ENCODE measurements at regions not wholly inside any gene's neighbourhood (a gene's known extent, or its start where the extent isn't known, plus 50 kb on each side); places are given as distances from the start of the nearest gene placed in this dataset.

- no peak for ATAC-seq
- TF ChIP-seq RARB (CRISPR knock-in tag; IDR thresholded peaks at IDR 0.05), result no peak
- TF ChIP-seq TOX (CRISPR knock-in tag; IDR thresholded peaks at IDR 0.05; ENCODE audit: borderline replicate concordance), result no peak
- no peak for TF ChIP-seq TSHZ2 (CRISPR knock-in tag; IDR thresholded peaks at IDR 0.05)
- no peak for TF ChIP-seq OSR1 (CRISPR knock-in tag; IDR thresholded peaks at IDR 0.05)
- no peak for TF ChIP-seq ARNTL (CRISPR knock-in tag; IDR thresholded peaks at IDR 0.05; ENCODE audit: borderline replicate concordance, low read depth)
- no peak for TF ChIP-seq ZNF8 (CRISPR knock-in tag; IDR thresholded peaks at IDR 0.05)
- TF ChIP-seq TCF4 (CRISPR knock-in tag; IDR thresholded peaks at IDR 0.05; ENCODE audit: borderline replicate concordance), result no peak
- TF ChIP-seq CSRNP3 (CRISPR knock-in tag; IDR thresholded peaks at IDR 0.05), result no peak
- TF ChIP-seq CSDC2 (CRISPR knock-in tag; IDR thresholded peaks at IDR 0.05), result no peak
- TF ChIP-seq ZNF565 (CRISPR knock-in tag; conservative IDR thresholded peaks at IDR 0.05; ENCODE audit: low read depth), result no peak
- TF ChIP-seq ZC3H10 (CRISPR knock-in tag; IDR thresholded peaks at IDR 0.05), result no peak
- no peak for TF ChIP-seq PATZ1 (CRISPR knock-in tag; IDR thresholded peaks at IDR 0.05; ENCODE audit: borderline replicate concordance)
- TF ChIP-seq POU6F1 (CRISPR knock-in tag; IDR thresholded peaks at IDR 0.05; ENCODE audit: borderline replicate concordance, low read depth), result no peak
- TF ChIP-seq ESRRG (CRISPR knock-in tag; IDR thresholded peaks at IDR 0.05), result no peak
- TF ChIP-seq ZFP3 (CRISPR knock-in tag; IDR thresholded peaks at IDR 0.05), result no peak
- no peak for TF ChIP-seq GLIS3 (CRISPR knock-in tag; IDR thresholded peaks at IDR 0.05)
- TF ChIP-seq ZFP30 (CRISPR knock-in tag; IDR thresholded peaks at IDR 0.05), result no peak
- no peak for TF ChIP-seq PPARA (CRISPR knock-in tag; IDR thresholded peaks at IDR 0.05; ENCODE audit: borderline replicate concordance)
Measured at GRCh38 chr15:58257776-58258325, 119.7 kb downstream of the AQP9 start.

- ATAC-seq, result no peak
- TF ChIP-seq ZNF70 (CRISPR knock-in tag; IDR thresholded peaks at IDR 0.05) (no peak), TCF4 (CRISPR knock-in tag; IDR thresholded peaks at IDR 0.05; ENCODE audit: borderline replicate concordance) (no peak), RARB (CRISPR knock-in tag; IDR thresholded peaks at IDR 0.05) (no peak), TSHZ2 (CRISPR knock-in tag; IDR thresholded peaks at IDR 0.05) (no peak), ZNF8 (CRISPR knock-in tag; IDR thresholded peaks at IDR 0.05) (no peak), CREB5 (CRISPR knock-in tag; IDR thresholded peaks at IDR 0.05; ENCODE audit: low read depth) (no peak), BACH2 (CRISPR knock-in tag; IDR thresholded peaks at IDR 0.05; ENCODE audit: borderline replicate concordance) (no peak), ZC3H10 (CRISPR knock-in tag; IDR thresholded peaks at IDR 0.05) (no peak), ZNF565 (CRISPR knock-in tag; conservative IDR thresholded peaks at IDR 0.05; ENCODE audit: low read depth) (no peak), ZFP30 (CRISPR knock-in tag; IDR thresholded peaks at IDR 0.05) (no peak), ISL1 (CRISPR knock-in tag; IDR thresholded peaks at IDR 0.05) (no peak), TOX (CRISPR knock-in tag; IDR thresholded peaks at IDR 0.05; ENCODE audit: borderline replicate concordance) (no peak), ZFP3 (CRISPR knock-in tag; IDR thresholded peaks at IDR 0.05) (no peak), ARNTL (CRISPR knock-in tag; IDR thresholded peaks at IDR 0.05; ENCODE audit: borderline replicate concordance, low read depth) (no peak), PPARA (CRISPR knock-in tag; IDR thresholded peaks at IDR 0.05; ENCODE audit: borderline replicate concordance) (no peak), SNAI2 (CRISPR knock-in tag; IDR thresholded peaks at IDR 0.05) (no peak)
Measured at GRCh38 chr15:58258501-58259292, 120.5 kb downstream of the AQP9 start.
